ENCODE measurements at regions not wholly inside any gene's neighbourhood (a gene's known extent, or its start where the extent isn't known, plus 50 kb on each side); places are given as distances from the start of the nearest gene placed in this dataset.

DNA sequence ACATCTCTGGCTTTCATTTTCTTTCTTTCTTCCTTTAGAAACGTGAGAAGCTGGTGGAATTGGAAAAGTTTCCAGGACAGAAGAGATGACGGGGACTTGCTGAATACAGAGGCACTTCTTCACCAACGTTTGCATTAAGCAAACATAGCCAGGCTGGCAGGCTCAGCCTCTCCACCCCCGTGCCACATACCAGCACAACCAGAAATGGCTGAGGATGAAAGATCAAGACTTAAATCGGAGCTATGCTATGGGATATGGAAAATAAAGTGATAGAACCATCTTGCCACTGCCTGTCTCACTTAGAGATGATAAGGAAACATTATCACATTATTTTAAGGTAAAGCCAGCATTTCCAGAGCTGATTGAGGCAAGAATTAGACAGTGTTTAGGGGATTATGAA lies 483.3 kb downstream of the BCL11A start:
- TF ChIP-seq CTCF (IDR thresholded peaks at IDR 0.05) = no peak
- no peak for TF ChIP-seq POLR2A (IDR thresholded peaks at IDR 0.05)
